Medulla oblongata (tissue), 1 donor: ENCODE measurements at regions not wholly inside any gene's neighbourhood (a gene's known extent, or its start where the extent isn't known, plus 50 kb on each side); places are given as distances from the start of the nearest gene placed in this dataset.

Source experiments
- DNase-seq: peaks from one replicate; pipeline ENCODE4 v3.0.0-alpha.2; 2015; ENCODE audit errors: extremely low spot score

DNA sequence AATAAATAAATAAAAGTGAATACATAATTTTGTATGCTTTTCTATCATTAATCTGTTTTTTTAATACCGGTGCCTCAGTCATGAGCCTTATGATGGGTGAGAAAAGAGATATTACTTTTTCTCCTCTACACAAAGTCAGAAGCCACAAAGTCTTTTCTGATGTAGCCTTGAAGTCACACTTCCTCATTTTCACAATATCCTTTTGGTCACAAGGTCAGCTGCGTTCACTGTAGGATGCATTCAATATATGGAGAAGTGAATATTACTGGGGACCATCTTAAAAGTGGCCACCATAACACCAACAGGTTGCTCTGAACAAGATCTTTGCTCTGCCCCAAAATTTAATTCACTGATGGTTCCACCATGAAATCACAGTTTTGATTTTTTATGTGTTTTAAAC is 83.3 kb upstream of the TNR start:
- no peak for DNase-seq

DNA sequence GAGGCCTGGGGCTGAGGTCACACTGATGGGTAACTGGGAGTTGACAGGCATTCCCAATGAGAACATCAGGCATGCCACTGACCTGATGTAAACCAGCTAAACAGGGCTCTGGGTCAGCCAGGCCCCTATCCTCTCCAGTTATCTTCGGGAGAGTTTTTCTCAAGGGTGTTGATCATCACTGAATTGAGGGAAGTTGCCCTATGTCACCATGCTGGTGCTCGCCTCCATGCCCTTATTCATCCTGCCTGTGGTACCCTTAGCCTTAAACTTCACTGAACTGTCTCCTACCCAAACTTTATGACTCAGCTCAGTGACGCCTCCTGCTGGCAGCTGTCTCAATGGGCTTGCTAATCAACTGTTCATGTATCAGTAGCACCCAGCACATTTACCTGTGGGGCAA is 80.7 kb upstream of the TNR start:
- DNase-seq: no peak

DNA sequence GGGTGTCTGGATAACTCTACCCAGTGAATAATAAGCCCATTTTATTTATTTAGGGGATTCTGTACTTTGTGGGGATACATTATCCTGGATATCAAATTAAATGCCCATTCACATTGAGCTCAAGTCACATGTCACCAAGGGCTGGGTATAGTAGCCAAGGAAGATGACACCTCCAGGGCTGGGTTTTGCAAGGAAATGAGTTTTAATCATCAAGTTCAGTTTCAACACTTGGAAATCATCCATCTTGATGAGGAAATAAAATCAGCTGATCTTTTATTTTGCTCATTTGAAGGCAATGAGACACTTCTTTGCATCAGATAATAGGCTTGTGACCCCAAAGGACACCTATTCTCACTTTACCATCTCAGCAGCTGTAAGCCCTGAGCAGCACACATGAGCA is 80.0 kb upstream of the TNR start:
- DNase-seq: no peak

DNA sequence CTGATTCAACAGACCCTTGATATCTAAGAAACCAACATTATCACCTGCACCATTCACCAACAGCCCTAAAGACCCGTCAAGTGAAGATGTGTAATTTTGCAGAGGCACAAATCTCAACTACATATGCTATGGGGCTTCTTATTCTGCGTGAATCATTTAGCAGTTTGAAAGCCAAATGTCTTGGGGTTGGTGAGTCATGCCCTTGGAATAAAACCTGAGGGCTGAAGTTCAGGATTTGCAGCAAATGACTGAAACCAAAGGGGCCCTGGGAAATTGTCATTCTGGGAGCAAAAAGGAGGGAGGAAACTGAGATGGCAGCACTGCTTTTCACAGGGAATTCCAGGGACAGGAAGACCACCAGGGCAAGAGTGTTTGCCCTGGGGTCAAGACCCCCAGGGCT is 79.2 kb upstream of the TNR start:
- DNase-seq: no peak

DNA sequence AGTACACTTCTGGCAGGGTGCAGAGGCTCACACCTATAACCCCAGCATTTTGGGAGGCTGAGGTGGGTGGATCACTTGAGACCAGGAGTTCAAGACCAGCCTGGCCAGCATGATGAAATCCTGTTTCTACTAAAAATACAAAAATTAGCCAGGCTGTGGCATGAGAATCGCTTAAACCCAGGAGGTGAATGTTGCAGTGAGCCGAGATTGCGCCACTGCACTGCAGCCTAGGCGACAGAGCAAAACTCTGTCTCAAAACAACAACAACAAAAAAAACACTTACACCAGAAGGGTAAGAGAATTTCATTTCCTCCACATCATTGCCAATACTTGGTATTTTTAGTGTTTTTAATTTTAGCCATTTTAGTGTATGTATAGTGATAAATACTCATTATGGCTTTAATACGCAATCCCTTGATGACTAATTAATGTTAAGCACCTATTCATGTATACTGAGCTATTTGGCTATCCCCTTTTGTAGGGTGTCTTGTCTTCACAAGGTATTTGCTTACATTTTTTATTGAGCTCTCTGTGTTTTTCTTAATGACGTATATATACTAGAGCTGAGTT is 77.1 kb upstream of the TNR start:
- no peak for DNase-seq

DNA sequence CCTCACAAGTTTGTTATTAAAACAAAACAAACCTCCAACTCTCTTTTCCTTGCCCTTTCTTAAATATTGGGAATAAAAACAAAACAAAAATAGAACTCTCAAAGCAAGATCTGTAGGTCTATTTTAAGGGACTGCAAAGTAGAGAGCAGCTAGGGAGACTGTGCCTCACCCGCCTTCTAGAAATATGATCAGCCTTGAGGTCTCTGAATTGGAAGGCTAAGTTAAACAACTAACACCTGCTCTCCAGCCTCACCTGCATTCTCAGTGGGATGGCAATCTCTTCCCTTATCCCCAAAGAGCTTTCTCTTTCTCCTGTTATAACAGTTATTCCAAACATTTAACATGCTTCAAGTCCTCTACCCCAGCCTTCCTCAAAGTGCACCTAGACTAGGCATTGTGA is 75.5 kb upstream of the TNR start:
- no peak for DNase-seq

DNA sequence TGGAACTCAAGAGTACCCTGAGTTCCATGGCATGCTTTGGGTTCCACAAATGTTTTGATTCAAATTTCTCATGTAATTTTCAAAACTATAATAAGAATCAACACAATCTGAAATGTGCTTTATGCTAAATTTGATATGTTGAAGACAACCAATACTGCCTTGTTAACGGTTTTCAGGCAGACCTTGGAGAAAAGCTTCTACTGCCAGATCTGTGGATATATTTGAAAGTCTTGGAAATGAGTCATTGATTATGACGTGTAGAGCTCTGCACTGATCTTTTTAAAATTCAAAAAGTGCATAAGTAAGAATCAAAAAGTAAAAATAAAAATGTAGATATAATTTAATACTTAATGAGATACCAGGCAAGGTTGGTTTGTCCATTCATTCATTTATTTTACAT is 74.0 kb upstream of the TNR start:
- DNase-seq: no peak

DNA sequence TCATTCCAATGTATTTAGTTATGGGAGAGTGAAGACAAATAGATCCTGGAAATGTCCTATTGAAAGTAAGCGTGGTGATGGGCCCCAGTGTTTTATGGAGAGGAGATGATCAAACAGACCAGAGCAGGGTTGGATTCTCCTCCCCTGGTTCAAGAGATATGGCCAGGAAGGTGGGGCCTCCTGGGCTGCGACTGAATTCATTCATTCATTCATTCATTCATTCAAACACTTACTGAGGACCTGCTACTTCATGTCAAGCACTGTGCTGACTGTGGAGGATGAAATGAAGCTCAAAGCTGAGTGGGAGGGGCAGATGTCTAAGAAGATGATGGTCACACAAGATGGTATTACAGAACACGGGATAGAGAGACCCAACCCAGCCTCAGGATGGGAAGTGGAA is 71.5 kb upstream of the TNR start:
- no peak for DNase-seq

DNA sequence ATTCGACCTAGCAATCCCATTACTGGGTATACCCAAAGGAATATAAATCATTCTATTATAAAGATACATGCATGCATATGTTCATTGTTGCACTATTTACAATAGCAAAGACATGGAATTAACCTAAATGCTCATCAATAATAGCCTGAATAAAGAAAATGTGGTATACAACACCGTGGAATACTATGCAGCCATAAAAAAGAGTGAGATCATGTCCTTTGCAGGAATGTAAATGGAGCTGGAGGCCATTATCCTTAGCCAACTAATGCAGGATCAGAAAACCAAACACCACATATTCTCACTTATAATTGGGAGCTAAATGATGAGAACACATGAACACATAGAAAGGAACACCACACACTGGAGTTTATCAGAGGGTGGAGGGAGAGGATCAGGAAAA is 69.5 kb upstream of the TNR start:
- no peak for DNase-seq

DNA sequence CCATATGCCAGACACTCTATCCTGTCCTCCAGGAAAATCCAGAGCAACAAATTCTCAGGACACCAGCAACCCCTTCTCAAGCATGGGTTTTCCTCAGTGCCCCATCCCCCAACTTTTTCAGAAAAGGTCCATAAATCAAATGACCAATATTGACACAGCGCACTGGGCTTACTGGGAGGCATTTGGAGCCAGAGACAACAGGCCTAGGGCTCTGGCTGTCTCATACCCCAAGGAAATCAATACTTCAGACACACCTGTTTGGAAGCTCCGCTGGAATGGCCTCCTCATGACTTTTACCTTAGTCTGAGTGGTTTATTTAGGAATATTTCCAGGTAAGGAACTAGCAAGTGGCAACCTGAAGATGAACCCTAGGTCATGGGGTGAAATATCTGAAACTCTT is 66.9 kb upstream of the TNR start:
- DNase-seq: no peak

DNA sequence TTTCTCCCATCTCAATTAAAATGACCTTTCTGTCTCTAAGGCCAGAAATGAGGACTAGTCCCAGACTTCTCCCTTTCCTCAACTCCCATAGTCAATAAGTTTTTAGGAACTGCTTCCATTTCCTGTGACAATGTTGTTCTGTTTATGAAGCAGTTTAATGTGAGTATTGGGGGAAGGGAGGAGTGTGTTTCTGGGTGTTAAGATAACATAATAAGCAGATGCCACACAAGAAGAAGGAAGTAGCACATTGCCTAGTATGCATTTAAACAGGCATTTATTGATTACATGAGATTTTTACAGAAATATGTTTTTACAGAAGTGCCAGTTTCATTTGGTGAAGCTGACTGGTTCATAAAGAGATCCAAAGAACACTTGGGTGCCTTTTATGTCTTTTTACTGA is 65.6 kb upstream of the TNR start:
- DNase-seq: peak; percentile 7

DNA sequence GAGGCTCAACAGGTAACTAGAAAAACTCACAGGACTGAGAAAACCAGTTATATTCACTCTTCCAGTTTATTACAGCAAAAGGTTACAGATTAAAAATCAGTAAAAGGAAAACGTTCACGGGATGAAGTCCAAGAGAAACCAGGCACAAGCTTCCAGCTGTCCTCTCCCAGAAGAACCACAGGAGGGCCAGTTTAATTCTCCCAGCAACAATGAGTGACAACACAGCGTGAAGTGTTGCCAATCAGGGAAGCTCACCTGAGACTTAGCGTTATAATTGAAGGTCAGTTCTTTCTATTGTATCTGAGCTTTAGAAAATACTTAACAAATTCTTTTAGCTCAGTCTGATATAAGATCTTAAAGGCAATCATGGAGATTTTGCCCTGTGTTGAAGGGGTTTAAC is 65.2 kb upstream of the TNR start:
- DNase-seq: peak; percentile 19

DNA sequence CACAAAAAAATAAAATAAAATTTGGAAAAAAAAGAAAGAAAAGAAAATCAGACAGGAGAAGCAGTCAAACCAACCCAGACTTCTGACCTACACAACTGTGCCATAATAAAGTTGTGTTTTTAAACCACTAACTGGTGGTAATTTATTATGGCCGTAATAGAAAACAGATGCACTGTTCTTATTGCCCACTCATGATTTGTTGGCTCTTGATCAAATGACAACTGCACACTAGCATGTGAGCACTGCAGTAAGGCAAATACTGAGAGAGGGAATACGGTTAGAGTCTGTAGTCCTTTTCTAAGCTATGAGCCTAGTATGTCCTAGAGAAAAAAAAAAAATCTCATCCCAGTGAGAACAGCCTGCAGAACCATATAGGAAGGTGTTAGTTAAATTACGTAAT is 61.2 kb upstream of the TNR start:
- no peak for DNase-seq

DNA sequence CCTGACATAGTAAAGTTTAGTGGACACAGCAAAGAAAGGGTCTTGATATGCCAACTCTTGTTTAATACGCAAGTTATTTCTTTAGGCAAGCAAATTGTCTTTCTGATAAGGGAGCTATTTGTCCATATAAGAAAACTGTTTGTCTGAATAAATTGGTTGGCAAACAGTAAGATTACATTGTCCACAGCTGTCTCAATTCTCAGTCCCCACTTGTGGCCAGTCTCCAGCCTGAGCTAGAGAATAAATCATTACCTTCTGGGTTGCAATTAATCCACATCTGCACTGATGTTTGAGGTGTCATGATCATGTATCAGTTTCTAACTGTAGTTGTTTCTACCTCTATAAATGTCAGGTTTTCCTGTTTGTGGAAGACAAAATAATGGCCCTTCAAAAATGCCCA is 60.0 kb upstream of the TNR start:
- DNase-seq: no peak

DNA sequence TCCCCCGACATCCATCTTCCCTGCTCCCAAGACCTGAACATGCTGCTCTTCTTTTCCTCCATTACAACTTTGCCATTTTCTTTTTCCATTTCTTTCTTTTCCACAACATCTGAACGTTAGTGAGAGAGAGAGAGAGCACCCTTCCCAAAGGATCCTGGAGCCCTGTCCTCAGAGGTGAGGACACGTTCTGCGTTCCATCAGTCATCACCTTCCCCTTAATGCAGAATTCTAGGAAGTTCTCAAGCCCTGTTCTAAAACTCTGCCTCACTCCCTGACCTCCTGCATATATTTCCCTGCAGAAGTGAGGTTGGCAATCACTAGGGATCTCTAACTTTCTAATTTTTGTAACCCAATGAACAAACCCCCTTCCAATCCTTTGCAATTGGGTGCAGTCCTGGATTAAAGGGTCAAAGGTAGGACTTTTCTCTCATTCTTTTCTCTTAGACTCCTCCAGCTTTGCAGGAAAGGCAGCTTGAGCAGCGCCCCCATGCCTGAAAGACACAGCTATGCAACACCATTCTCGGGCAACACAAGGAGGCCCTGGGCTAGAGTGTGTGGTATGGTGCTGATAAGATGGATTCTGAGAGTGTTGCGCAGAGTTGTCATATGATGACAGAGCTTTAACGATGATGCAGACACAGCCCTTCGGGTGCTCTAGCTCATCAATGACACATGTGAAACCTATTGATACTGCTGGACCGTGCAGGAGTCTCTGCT is 59.2 kb upstream of the TNR start:
- no peak for DNase-seq

DNA sequence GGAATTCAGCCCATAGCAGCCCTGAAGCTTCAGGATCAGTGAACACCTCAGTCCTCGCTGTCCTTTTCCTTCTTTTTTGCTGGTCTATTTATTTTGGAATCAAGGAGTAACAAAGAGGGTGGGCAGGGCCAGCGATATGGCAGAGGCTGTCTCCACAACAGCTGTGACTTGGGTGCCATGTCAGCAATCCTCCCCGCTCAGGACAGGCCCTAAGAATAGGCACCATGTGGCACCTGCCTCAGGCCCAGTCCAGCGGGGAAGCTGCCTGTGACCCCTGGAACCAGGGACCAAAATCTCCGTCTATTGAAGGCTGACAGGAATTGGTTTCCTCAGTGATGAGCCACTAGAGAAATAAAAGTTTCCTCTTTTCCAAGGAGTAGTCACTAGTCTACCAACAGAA is 58.6 kb upstream of the TNR start:
- DNase-seq: no peak

DNA sequence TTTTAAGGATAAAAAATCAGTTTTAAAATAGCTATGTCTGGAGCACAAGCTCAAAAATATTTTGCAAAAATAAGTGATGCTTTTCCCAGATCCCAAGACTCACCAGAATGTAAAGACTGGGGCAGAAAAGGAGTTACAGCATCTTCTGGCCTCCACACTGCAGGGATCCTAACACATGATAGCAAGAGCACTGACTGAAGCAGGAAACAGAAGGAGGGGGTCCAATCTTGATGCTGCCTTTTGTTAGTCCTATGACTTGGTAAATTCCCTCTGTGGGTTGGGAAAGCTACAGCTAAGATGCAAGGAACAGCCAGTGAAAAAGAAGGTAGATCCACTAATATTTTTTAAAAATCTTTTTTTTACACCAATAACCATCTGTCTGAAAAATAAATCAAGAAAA is 54.2 kb upstream of the TNR start:
- no peak for DNase-seq

DNA sequence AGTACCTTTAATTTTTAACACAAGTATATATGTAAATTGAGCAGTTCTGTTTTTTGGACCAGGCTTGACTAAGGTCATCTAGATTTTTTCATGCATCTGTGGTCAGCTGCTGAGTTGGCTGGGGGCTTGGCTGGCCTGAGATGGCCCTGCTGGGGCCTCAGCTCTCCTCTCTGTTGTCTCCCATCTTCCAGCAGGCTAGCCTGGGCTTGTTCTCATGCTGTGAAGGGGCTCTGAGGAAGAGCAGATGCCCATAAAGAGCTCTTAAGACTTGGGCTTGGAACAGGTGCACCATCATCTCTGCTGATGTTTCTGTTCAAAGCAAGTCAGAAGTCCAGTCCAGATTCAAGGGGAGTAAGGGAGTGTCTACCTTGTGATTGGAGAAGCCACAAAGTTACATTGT is 51.2 kb upstream of the TNR start:
- DNase-seq: no peak

DNA sequence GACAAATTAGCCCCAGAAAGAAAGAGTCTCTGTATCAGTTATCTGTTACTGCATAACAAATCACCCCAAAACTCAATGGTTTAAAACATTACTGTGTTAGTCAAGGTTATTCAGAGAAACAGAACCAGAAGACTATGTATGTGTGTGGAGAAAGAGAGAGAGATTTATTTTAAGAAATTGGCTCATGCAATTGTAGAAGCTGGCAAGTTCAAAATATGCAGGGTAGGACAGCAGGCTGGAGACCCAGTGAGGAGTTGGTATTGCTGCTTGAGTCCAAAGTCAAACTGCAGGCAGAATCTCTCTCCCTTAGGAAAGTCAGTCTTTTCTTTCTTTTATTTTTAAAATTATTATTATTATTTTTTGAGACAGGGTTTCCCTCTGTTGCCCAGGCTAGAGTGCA is 50.2 kb upstream of the TNR start:
- DNase-seq: no peak
